ENCODE measurements at regions not wholly inside any gene's neighbourhood (a gene's known extent, or its start where the extent isn't known, plus 50 kb on each side); places are given as distances from the start of the nearest gene placed in this dataset.

- peak; percentile 17 to 26 for DNase-seq (ENCODE audit: low read depth in 2 of 2)
Observed at GRCh38 chr13:34620074-34620850, 321.8 kb upstream of the NBEA start.

GRCh38 chr13:34620862-34621261 lies 321.2 kb upstream of the NBEA start:
- no peak for DNase-seq (ENCODE audit: low read depth in 2 of 2)

DNA sequence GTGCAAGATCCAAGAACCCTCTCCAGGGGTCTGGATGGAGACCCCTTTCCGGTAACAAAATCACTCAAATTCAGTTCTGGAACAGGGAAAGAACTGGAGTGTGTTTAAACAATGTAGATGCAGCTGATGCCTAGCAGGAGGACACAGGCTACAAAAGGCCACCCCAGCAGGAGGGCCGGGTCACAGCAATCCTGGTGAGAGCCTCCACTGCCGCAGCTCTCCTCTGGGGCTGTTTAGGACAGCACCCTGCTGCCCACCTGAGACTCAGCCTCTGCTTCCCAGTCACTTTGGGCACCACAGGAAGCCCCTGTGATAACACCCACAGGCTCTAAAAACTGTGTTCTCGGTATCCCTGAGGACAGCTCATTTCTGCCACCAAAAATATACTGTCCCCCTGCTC lies 318.7 kb upstream of the NBEA start:
- DNase-seq (ENCODE audit: low read depth in 2 of 2), result no peak

DNA sequence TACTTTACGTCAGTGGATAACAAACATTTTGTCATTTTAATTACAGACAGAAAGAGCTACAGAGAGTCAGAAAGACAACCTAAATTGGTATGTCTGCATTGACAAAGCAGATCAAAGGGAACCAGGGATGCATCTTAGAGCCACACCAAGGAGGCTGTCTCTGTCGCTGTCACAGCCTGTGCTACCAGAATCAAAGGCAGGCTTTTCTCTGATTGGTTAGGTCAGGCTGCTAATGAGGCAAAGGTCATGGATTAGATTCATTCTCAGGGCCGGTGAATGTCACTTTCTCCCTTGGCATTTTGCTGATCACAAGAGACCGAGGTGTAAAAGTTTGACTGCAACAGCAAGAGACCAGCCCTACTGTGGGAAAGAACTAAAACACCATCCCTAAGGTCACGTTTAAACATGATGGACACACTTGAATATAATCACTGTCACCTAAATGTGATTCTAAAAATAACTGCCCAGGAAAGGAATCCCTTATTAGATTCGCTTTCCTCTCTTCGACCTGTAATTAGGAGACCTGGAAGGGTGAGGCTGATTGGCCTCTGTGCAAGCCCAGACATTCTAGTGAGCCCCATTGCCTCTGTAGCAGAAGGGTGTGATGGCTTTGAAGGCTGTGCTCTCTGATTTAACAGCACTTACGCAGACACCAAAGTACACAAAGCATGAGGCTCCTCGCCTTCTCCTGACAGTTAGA lies 314.4 kb upstream of the NBEA start:
- no peak for DNase-seq (ENCODE audit: low read depth in 2 of 2)

DNA sequence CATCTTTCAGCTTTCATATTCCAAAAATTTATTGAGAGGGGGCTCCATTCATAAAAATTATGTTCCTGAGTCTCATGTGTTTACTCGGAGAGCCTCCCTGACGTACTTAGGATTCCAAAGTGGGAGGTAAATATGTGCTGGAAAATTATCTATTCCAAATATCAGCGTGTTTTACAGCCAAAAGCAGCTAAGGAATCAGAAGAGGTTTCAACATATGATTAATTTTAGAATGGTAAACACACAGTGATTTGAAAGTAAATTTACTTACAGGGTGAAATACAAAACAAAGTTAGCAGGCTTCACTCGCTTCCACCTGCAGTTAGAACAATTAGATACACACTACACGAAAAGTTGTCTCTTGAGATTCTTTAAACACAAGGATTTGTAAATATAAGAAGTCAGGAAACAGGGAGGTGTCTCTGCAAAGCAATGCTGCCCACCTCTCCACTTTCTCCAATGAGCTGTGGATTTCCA lies 313.8 kb upstream of the NBEA start:
- DNase-seq (ENCODE audit: low read depth in 2 of 2), result no peak

- DNase-seq (ENCODE audit: low read depth in 2 of 2), result no peak
Observed at GRCh38 chr13:34634448-34634847, 307.6 kb upstream of the NBEA start.

DNA sequence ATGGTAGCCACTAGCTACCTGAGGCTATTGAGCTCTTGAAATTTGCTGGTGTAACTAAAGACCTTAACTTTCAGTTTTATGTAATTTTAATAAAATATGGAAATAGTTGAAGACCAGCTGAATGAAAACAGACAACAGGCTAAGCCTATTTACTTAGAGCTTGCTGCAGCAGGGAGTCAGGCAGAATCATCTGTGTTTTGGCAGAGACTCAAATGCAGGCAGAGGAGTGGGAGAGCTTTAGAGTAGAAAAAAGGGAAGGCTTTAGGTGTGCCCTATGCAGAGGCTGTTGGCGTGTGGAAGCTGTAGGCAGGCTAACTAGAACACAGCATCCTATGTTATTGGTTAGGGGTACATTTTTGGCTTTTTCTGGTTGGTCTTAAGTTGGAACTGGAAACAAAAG lies 304.9 kb upstream of the NBEA start:
- DNase-seq (ENCODE audit: low read depth in 2 of 2), result no peak

DNA sequence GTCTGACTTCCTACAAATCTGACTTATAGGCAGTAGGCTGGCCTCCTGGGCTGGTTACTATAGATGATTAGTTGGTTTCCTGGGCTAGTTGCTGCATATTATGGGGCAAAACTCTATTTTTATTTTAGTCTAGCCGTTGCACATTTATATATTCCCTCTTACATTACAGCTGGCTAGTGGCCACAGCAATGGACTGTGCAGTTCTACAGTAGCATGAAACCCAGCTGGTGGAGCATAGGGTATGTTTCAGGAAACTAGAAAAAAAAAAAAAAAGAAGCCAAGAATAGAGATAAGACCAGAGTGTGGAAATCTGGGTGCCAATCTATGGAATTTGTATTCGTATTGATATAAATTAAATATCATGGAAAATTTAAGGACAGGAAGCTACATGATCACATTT lies 304.4 kb upstream of the NBEA start:
- DNase-seq (ENCODE audit: low read depth in 2 of 2), result no peak

DNA sequence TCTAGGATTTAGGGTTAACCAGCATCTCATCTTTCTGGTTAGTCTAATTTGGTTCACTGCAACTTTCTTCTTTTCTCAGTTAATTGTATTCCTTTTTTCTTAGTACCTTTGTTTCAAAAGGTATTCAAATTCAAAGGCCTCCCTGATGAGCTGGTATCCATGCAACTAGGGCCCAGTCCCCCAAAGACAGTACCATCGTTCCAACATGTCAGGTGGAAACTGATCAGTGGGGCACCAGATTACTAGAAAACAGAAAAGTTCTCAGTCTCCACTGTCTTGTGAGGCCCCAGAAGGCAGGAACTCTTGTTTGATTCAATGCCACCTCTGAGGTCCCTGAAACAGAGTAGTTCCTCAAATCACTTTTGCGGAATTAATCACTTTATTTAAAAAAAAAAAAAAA lies 303.2 kb upstream of the NBEA start:
- no peak for DNase-seq (ENCODE audit: low read depth in 2 of 2)

DNA sequence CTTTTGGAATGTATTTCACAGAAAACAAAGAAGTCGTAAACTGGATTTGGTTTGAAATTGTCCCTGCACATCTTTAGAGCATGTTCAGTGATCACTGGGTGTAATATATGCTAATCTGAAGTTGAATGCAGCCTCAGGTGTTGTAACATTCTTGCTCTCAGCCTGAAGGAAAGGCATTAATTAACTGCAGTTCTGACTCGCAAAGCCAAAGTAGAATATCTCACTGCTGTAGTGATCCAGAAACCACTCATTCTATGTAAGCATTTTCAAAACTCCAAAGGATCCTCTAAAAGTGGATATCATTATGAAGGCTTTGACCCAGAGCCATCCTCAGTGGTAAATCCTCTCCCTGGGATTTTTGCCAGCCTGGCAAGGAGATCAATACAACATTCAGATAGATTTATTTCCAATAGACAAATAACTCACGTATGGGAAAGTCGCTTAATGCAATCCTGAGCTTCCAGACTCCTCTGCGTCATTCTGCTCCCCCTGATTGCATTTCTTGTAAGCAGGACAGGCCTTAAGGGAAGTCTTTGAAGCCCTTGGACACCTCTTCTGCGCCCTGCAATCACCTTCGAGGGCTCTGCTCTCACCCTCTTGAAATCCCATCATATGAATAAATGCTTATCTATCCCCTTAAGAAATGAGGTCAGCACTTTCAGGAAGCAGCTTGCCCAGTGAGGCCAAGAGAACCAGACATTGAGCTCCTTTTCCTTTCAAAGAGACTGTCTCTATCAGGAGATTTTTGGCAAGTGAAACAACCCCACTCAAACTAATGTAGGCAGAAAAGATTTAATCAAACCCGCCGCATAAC lies 301.7 kb upstream of the NBEA start:
- DNase-seq (ENCODE audit: low read depth in 2 of 2), result no peak

DNA sequence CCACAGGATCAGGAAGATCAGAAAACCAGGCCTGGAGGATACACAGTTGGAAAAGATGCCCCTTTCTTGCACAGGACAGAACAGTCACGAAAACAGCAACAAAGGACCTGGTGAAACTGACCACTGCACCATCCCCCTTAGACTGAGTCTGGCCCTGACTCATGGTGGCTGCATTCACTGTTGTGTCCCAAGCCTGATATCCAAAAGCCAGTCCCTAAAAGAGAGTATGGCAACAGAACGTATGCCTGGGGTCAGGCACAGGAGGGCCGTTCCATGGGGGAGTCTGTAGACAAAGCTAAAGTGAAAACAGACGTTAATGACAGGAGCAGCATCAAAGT lies 301.1 kb upstream of the NBEA start:
- no peak for DNase-seq (ENCODE audit: low read depth in 2 of 2)

DNA sequence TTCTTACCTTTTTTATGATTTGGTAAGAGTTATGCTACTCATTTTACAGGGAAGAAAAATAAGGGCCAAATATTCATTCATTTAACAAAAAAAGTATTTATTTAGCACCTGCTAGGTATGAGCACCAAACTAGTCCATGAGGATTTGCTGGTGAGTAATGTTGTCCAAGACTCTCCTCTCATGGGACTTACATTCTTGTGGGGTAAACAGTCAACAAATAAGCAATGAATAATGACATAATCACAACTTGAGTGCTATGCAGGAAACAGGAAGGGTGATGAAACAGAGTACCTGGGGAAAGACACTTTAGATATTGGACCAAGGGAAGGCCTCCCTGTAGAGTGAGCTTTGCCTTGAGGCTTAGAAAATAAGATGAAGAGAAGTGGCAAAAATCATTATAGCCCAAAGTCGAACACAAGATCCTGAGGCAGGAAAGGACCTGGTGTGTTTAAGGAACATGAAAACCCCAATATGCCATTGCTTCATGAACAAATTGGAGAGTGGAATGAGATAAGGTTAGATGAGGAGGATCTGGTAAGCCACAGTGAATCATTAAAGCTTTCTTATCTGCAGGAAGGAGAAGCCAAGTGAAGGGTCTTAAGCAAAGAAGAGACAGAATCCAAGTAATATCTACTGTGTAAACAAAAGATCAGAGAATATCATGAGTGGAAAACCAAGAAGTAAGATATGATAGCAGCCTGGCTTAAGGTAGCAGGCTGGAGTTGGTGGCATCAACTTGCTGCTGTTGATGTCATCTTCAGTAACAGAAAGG lies 294.5 kb upstream of the NBEA start:
- DNase-seq (ENCODE audit: low read depth in 2 of 2), result no peak

DNA sequence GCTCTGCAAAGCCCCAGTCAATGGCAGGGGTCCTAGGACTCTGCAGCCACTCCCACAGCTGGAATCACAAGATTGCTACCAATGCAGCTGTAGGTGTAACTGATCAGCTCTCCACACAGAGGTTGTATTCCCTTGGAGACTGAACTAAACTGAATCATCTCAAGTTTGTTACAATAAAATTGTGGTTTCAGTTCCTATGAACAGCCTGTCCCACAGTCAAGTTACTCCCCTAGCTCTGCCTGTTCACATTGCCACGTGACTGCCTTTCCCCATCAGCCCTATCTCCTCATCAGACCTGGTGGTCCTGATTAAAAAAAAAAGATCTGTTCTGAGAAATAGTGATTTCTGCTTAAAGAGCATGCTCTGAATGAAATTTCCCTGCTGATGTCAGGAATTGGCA lies 287.9 kb upstream of the NBEA start:
- no peak for DNase-seq (ENCODE audit: low read depth in 2 of 2)

DNA sequence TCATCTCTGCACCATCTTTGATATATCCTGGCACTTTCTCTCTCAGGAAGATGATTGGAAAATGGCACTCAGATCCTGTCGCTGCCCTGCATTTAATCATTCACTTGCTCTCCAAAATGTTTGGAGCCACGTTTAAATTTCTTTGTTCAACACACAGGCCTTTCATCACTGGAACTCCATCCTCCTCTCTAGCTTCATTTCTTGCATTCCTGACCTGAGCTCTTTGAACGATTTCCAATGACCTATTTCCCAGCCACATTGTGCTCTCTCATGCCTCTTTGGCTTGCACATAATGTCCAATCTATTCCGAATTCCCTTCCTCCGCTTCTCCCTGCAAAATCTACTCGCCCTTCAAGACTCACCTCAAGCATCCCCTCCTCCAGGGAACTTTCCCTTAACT lies 287.4 kb upstream of the NBEA start:
- DNase-seq (ENCODE audit: low read depth in 2 of 2), result peak in 1 of 2 experiments; percentile 24

DNA sequence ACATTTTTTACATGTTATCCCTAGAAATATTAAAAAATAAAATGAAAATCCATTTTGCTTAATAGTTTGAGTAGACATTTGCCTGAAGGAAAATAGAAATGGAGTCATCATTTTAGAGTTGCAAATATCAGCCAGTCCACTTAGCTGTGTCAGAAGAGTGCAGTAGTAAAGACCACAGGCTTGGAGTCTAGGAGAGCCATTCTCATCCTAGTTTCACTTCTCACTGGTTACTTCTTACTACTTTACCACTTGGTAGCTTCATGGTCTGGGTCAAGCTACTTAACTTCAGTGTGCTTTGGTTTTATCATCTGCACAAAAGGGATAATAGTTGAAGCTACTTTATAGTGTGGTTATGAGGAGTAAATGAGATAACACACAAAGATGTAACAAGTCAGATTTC lies 286.5 kb upstream of the NBEA start:
- DNase-seq (ENCODE audit: low read depth in 2 of 2), result no peak

DNA sequence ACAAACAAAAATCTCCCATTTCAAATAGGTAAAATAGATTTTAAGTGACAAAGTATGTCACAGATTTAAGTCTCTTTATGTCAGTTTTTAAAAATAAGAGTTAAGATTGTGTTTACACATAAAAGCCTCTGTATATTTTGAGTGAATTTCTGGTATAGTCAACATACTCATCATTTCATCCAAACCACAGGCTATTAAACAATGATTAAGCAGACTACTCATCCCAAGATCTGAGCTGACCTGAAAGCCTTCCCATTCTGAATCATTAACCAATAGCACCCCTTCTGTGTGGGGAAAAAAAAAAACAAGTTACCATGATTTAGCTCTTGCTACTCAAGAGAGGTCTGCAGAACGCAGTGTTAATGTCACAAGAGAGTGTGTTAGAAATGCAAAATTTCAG lies 284.4 kb upstream of the NBEA start:
- peak; percentile 53 to 56 for DNase-seq (ENCODE audit: low read depth in 2 of 2)

GRCh38 chr13:34667286-34668218 lies 274.5 kb upstream of the NBEA start:
- DNase-seq (ENCODE audit: low read depth in 2 of 2), result no peak

GRCh38 chr13:34671137-34671536 lies 270.9 kb upstream of the NBEA start:
- no peak for DNase-seq (ENCODE audit: low read depth in 2 of 2)

DNA sequence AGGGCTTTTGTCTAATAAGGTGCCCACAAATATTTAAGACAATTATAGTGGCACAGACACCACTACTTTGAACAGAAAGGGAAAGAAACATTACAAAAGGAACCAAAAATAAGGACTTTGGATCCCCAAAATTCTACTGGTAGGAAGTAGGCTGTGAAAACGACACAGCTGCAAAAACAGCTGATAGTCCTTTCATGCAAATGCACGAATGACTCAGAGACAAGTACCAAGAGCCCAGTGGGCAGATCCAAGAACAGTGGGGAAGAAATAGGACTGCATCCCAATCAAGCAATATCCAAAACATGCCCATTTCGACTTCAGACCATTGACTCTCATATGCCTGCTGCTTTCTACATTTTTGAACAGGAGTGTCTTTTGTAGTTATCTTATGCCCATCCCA lies 269.4 kb upstream of the NBEA start:
- no peak for DNase-seq (ENCODE audit: low read depth in 2 of 2)

GRCh38 chr13:34675626-34676025 lies 266.4 kb upstream of the NBEA start:
- no peak for DNase-seq (ENCODE audit: low read depth in 2 of 2)

GRCh38 chr13:34678154-34678553 lies 263.9 kb upstream of the NBEA start:
- DNase-seq (ENCODE audit: low read depth in 2 of 2), result no peak

Measured in fibroblast of skin of left biceps (primary cell).